ENCODE measurements at regions not wholly inside any gene's neighbourhood (a gene's known extent, or its start where the extent isn't known, plus 50 kb on each side); places are given as distances from the start of the nearest gene placed in this dataset.

DNA sequence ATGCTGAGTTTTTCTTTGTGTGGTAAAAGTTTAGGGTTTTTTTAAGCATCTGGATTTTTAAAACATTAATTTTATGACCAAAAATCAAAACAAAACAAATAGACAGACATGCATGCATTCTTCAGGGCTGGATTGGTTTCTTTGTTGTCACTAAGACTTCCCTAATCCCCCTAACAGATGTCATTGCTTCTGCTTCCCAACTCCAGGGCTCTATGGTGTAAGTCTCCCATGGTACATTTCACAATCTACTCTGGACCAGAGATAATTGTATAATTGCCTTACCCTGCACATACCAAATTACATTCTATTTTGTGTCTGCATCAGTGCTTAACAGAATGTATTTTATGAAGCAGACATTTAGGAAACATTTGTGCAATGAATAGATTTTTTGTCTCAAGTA is 529.1 kb upstream of the SMIM31 start:
- Histone ChIP-seq H3K4me1 (ENCODE audit: low read length) (no peaks in the 10 kb centered on the region), H3K27ac (ENCODE audit: low read length) (no peak overlapping the region), H4K20me1 (ENCODE audit: insufficient read depth, low read length) (no peaks in the 10 kb centered on the region), H3K9me3 (ENCODE audit: insufficient read depth, low read length) (peaks cover 4% of the 10 kb centered on the region; the same call in 1 of the 2 replicates), H3K4me3 (ENCODE audit: low read length) (no peak overlapping the region), H3K4me2 (ENCODE audit: low read length) (no peak overlapping the region), H3K36me3 (replicated peaks; ENCODE audit: low read depth, low read length) (no peaks in the 10 kb centered on the region), H2AFZ (ENCODE audit: low read depth, low read length) (no peak overlapping the region), H3K9ac (ENCODE audit: low read length) (no peak overlapping the region), H3K79me2 (ENCODE audit: low read length) (no peaks in the 10 kb centered on the region), H3K27me3 (ENCODE audit: low read depth, low read length) (no peaks in the 10 kb centered on the region)
- no peak for TF ChIP-seq EZH2phosphoT487 (IDR thresholded peaks at IDR 0.05; ENCODE audit: low read depth)
- TF ChIP-seq, protein P1, sequence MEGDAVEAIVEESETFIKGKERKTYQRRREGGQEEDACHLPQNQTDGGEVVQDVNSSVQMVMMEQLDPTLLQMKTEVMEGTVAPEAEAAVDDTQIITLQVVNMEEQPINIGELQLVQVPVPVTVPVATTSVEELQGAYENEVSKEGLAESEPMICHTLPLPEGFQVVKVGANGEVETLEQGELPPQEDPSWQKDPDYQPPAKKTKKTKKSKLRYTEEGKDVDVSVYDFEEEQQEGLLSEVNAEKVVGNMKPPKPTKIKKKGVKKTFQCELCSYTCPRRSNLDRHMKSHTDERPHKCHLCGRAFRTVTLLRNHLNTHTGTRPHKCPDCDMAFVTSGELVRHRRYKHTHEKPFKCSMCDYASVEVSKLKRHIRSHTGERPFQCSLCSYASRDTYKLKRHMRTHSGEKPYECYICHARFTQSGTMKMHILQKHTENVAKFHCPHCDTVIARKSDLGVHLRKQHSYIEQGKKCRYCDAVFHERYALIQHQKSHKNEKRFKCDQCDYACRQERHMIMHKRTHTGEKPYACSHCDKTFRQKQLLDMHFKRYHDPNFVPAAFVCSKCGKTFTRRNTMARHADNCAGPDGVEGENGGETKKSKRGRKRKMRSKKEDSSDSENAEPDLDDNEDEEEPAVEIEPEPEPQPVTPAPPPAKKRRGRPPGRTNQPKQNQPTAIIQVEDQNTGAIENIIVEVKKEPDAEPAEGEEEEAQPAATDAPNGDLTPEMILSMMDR (IDR thresholded peaks at IDR 0.05; ENCODE audit: low read depth, low read length): no peak

DNA sequence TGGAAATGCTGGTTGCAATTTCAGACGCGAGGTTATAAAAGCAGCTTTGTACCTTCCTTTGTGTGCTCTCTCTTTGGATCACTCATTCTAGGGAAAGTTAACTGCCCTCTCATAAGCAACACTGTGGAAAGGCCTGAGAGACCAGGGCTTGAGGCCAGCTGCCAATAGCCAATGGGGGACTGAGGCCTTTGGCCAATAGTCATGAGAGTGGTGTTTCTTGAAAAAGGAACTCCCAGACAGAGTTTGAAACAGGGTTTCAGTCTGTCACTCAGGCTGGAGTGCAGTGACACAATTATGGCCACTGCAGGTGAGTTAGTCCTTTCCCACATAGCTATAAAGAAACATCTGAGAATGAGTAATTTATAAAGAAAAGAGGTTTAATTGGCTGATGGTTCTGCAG is 524.7 kb upstream of the SMIM31 start:
- Histone ChIP-seq H3K4me3 (ENCODE audit: low read length) (no peak overlapping the region), H4K20me1 (ENCODE audit: insufficient read depth, low read length) (no peaks in the 10 kb centered on the region), H3K27ac (ENCODE audit: low read length) (no peak overlapping the region), H3K4me2 (ENCODE audit: low read length) (no peak overlapping the region), H3K9me3 (ENCODE audit: insufficient read depth, low read length) (no peaks in the 10 kb centered on the region), H2AFZ (ENCODE audit: low read depth, low read length) (no peak overlapping the region), H3K27me3 (ENCODE audit: low read depth, low read length) (no peaks in the 10 kb centered on the region), H3K36me3 (replicated peaks; ENCODE audit: low read depth, low read length) (no peaks in the 10 kb centered on the region), H3K9ac (ENCODE audit: low read length) (no peak overlapping the region), H3K4me1 (ENCODE audit: low read length) (no peaks in the 10 kb centered on the region), H3K79me2 (ENCODE audit: low read length) (no peaks in the 10 kb centered on the region)
- TF ChIP-seq, protein P1 (IDR thresholded peaks at IDR 0.05; ENCODE audit: low read depth, low read length): no peak
- TF ChIP-seq EZH2phosphoT487 (IDR thresholded peaks at IDR 0.05; ENCODE audit: low read depth): no peak

DNA sequence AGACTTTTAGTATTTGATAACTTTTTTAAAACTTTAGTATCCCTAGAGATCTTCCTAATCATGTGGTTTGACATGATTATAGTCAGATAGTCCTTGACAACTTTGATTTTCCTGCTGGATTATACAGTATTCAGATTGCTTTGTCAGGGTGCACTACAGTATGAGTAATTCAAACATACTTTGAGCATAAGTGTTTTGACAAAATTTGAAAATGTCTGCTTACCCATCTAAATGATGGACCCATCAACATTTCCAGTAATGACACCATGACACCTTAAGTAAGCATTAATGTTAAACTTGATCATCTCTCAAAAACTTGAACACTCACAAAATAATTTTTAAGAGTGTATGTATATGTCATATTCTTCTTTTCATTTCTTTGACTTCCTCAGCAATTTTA is 514.5 kb upstream of the SMIM31 start:
- no peak for TF ChIP-seq EZH2phosphoT487 (IDR thresholded peaks at IDR 0.05; ENCODE audit: low read depth)
- TF ChIP-seq, protein P1 (IDR thresholded peaks at IDR 0.05; ENCODE audit: low read depth, low read length): no peak
- Histone ChIP-seq H3K79me2 (ENCODE audit: low read length) (no peaks in the 10 kb centered on the region), H3K9ac (ENCODE audit: low read length) (no peak overlapping the region)

DNA sequence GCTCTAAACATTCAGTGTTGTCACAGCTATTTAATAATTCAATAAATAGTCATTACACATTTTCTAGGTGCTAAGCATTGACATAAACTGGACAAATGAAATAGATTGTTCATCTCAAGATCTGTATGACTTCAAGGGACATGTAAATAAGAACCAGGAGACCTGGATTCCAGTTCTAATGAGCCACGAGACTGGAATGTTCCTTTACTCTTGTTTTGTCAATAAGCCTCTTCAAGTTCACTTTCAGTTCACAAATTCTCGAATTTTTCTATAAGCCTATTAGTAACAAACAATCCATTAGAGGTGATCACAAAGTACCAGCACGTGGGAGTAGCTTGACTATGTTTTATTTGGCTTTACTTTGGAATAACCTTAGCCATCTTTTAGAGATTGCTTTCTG is 514.0 kb upstream of the SMIM31 start:
- Histone ChIP-seq H3K4me1 (ENCODE audit: low read length) (no peaks in the 10 kb centered on the region), H3K9ac (ENCODE audit: low read length) (no peak overlapping the region), H3K4me2 (ENCODE audit: low read length) (no peak overlapping the region), H3K27me3 (ENCODE audit: low read depth, low read length) (no peaks in the 10 kb centered on the region), H3K9me3 (ENCODE audit: insufficient read depth, low read length) (no peaks in the 10 kb centered on the region), H2AFZ (ENCODE audit: low read depth, low read length) (no peak overlapping the region), H3K79me2 (ENCODE audit: low read length) (no peaks in the 10 kb centered on the region), H4K20me1 (ENCODE audit: insufficient read depth, low read length) (no peaks in the 10 kb centered on the region), H3K4me3 (ENCODE audit: low read length) (no peak overlapping the region), H3K36me3 (replicated peaks; ENCODE audit: low read depth, low read length) (no peaks in the 10 kb centered on the region), H3K27ac (ENCODE audit: low read length) (no peak overlapping the region)
- TF ChIP-seq, protein P1 (IDR thresholded peaks at IDR 0.05; ENCODE audit: low read depth, low read length): no peak
- TF ChIP-seq EZH2phosphoT487 (IDR thresholded peaks at IDR 0.05; ENCODE audit: low read depth): no peak

More for the DNA sequence above, 514.5 kb upstream of the SMIM31 start:
- H3K4me3 ChIP-seq (ENCODE audit: low read length): no peak overlapping the region
- H2AFZ ChIP-seq (ENCODE audit: low read depth, low read length): no peak overlapping the region
- no peaks in the 10 kb centered on the region for H3K27me3 ChIP-seq (ENCODE audit: low read depth, low read length)
- no peaks in the 10 kb centered on the region for H3K36me3 ChIP-seq (replicated peaks; ENCODE audit: low read depth, low read length)
- no peak overlapping the region for H3K27ac ChIP-seq (ENCODE audit: low read length)
- H4K20me1 ChIP-seq (ENCODE audit: insufficient read depth, low read length): no peaks in the 10 kb centered on the region
- no peaks in the 10 kb centered on the region for H3K9me3 ChIP-seq (ENCODE audit: insufficient read depth, low read length)
- H3K4me1 ChIP-seq (ENCODE audit: low read length): no peaks in the 10 kb centered on the region
- H3K4me2 ChIP-seq (ENCODE audit: low read length): no peak overlapping the region

All from OCI-LY3 (cell line).